Fibroblast of lung (primary cell): ENCODE measurements at regions not wholly inside any gene's neighbourhood (a gene's known extent, or its start where the extent isn't known, plus 50 kb on each side); places are given as distances from the start of the nearest gene placed in this dataset.

ENCODE experiments used
- CTCF ChIP-seq, 2 donors: IDR thresholded peaks in 1 of 2; conservative IDR thresholded peaks in 1 of 2; 1 replicate in 1 of 2; 2 replicates in 1 of 2; pipeline ENCODE4 v1.5.1; 2011 to 2012; ENCODE audit warnings: low read length in 2 of 2, control low read depth in 1 of 2, inconsistent platforms in 1 of 2, low read depth in 1 of 2, mild to moderate bottlenecking in 1 of 2
- EZH2 ChIP-seq: IDR thresholded peaks from 2 replicates; pipeline ENCODE4 v1.5.1; 2012; ENCODE audit warnings: low read length, control low read depth, mild to moderate bottlenecking; ENCODE audit errors: missing control alignments

GRCh38 chr3:181317508-181317907 is 328.0 kb upstream of the DNAJC19 start:
- TF ChIP-seq CTCF (conservative IDR thresholded peaks at IDR 0.05 in 1 of 2, IDR thresholded peaks at IDR 0.05 in 1 of 2; ENCODE audit: low read depth in 1 of 2, low read length in 2 of 2), result no peak
- no peak for TF ChIP-seq EZH2
